HG02678 (cell line): ENCODE measurements at regions not wholly inside any gene's neighbourhood (a gene's known extent, or its start where the extent isn't known, plus 50 kb on each side); places are given as distances from the start of the nearest gene placed in this dataset.
"Not testable (repeated sequence)": the region's sequence is repeated elsewhere in the genome, so short reads cannot be mapped to it uniquely, and the experiment has no call there.

ENCODE experiments used
- ATAC-seq: cut with Tn5 transposase; IDR thresholded peaks from one replicate; pipeline ENCODE4 v1.9.1; 2021; ENCODE audit warnings: mild to moderate bottlenecking, moderate library complexity; ENCODE audit not compliant: unreplicated experiment

DNA sequence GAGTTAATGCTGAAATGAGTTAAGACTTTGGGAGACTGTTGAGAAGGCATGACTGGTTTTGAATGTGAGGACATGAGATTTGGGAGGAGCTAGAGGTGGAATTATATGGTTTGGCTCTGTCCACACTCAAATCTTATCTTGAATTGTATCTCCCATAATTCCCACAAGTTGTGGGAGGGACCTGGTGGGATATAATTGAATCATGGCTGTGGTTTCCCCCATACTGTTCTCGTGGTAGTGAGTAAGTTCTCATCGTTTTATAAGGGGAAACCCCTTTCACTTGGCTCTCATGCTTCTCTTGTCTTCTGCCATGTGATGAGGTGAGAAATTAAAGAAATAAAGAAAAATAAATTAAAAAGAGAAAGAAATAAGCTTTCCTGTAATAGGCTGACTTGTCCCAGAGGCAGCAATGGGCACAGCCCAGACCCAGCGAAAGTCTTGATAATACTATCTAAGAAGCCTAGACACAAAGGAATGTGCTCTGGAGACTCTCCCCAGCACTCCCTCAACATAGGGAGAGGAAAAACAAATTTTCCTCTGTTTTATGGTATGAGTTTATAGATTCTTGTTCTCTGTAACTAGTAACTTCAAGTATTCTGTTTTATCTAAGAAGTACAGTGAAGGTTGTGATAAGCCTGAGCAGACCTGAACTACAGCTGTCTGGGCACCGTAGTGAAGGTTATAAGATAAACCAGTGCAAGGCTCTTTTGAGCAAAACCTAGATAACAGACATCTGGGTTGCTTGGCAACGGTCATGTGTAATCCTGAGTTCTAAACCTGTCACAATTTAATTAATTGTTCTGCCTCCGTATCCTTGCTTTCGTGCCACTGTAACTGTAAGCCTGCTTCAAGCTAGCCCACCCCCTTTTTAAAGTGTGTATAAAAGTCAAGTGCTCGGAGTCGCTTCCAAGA, 88.9 kb upstream of the ECI2 start:
- ATAC-seq, result no peak

GRCh38 chr6:4220558-4220957, 85.2 kb upstream of the ECI2 start:
- ATAC-seq, result no peak

GRCh38 chr6:4218619-4219317, 83.4 kb upstream of the ECI2 start:
- ATAC-seq, result not testable (repeated sequence)

DNA sequence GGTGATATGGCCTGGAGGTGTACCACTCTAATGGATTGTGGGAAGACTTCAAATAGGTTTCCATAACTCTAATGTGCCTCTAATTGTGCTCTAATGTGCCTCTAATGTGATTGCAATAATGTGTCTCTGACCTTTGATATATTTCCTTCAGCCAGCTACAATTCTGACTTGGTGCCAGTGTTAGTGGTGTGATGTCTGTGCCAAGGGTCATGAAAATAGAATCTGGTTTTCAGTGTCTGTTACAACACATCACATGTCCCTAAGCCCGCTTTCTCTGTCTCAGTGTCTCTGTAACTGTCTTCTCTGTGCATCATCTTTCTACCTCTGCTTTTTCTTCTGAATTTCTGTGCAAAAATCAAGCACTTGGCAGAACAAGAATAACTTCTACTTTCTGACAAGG, 77.2 kb upstream of the ECI2 start:
- ATAC-seq, result no peak

GRCh38 chr6:4210629-4211419, 75.4 kb upstream of the ECI2 start:
- no peak for ATAC-seq

GRCh38 chr6:4209196-4209595, 73.8 kb upstream of the ECI2 start:
- ATAC-seq, result no peak

DNA sequence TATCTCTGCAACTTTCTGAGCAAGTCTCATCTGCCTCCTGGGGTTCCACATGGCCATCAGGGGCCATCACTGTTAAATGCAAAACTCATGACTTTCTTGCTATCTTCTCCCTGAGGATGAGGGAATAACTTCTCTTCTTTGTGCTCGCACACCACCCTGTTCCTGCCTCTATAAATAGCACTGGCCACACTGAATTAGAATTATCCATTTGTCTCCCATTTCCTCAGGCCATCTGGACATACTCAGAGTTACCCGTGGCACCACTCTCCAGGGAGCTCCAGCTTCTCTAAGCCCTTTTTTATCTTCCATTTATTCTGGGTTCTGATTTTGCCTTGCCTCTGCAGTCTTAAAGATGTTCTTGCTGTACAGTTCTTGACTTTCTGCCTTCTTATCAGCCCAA, 72.8 kb upstream of the ECI2 start:
- no peak for ATAC-seq

GRCh38 chr6:4203642-4204417, 68.5 kb upstream of the ECI2 start:
- not testable (repeated sequence) for ATAC-seq

DNA sequence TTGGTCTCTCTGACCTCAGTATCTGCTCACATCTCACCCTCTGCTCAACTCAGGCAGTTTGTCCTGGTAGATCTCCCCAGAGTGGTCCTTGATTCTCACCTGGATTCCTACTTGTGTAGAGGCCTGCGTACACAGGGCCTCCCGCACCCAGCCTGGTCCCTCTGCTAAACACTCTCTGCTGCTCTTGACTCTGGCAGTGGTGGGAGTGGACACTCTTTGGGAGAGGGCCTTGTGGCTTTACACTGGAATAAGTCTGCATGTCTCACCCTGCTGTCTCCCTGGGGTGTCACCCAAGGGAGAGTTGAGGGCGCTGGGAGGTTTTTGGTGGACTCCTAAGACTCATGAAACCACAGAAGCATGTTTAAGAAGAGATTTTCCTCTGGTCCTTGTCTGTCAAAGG, 57.3 kb upstream of the ECI2 start:
- ATAC-seq, result no peak

- no peak for ATAC-seq
Measured at GRCh38 chr6:4192173-4192572, 56.8 kb upstream of the ECI2 start.

DNA sequence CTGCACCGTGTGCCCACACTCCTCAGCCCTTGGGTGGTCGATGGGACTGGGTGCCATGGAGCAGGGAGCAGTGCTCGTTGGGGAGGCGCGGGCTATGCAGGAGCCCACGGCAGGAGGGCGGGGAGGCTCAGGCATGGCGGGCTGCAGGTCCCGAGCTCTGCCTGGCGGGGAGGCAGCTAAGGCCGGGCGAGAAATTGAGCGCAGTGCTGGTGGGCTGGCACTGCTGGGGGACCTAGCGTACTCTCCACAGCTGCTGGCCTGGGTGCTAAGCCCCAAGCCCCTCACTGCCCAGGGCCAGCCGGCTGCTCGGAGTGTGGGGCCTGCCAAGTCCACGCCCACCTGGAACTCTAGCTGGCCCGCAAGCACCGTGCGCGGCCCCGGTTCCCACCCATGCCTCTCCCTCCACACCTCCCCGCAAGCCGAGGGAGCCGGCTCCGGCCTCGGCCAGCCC, 55.9 kb upstream of the ECI2 start:
- no peak for ATAC-seq

DNA sequence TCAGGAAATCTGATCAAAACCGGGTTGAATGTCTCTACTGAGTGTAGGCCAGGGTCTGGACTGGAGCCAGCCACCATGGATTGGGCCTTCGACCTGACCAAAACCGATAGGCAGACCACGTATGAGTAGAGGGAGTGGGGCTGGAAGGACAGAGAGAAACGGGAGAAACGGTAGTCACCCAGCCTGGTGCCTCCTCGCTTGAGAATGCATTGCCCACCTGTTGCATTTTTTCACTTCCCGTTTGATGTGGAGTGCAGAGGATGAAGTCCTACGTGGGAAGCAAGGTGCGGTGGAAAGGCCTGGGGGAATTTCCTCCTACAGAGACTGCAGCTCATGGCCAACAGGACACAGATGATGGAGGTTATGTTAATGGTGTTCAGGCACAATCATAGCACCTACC, 53.9 kb upstream of the ECI2 start:
- ATAC-seq, result no peak

GRCh38 chr6:4188801-4189200, 53.4 kb upstream of the ECI2 start:
- no peak for ATAC-seq

GRCh38 chr6:4187480-4187879, 52.1 kb upstream of the ECI2 start:
- ATAC-seq, result no peak

- ATAC-seq, result no peak
Measured at GRCh38 chr6:4186385-4186784, 51.0 kb upstream of the ECI2 start.

DNA sequence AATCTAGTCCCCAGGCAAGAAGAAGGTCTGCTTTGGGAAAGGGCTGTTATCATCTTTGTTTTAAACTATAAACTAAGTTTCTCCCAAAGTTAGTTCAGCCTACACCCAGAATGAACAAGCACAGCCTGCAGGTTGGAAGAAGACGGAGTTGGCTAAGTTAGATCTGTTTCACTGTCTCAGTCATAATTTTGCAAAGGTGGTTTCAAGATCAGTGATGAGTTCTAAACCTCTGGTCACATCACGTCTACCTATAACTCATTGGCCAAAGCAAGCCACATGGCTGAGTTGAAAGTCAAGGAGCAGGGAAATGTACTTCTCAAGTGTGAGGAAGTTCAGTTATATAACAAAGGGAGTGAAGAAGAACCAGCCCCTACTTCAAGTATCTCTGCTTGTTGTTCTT, 50.5 kb upstream of the ECI2 start:
- no peak for ATAC-seq

- ATAC-seq, result no peak
Measured at GRCh38 chr6:4185419-4185818, 50.0 kb upstream of the ECI2 start.
